Esophagus squamous epithelium (tissue), 5 donors: ENCODE measurements at regions not wholly inside any gene's neighbourhood (a gene's known extent, or its start where the extent isn't known, plus 50 kb on each side); places are given as distances from the start of the nearest gene placed in this dataset.

Experiments
- DNase-seq: peaks from one replicate; lab custom pipeline; 2025; lab: John Stamatoyannopoulos, UW
- H3K27ac ChIP-seq, 4 donors: fragments of 200-600 bp; sonication (generic); one replicate each; pipeline ENCODE4 v1.5.1; 2016 to 2019; ENCODE audit warnings: mild to moderate bottlenecking in 1 of 4
- H3K27me3 ChIP-seq, 4 donors: fragments of 200-600 bp; sonication (generic); 1 replicate in 3 of 4; 2 replicates in 1 of 4; pipeline versions ENCODE4 v1.5.1 to v1.6.0; 2017 to 2021; ENCODE audit warnings: antibody characterized with exemption in 1 of 4
- H3K36me3 ChIP-seq, 3 donors: fragments of 200-600 bp; sonication (generic); one replicate each; pipeline ENCODE4 v1.5.1; 2016 to 2019
- H3K4me1 ChIP-seq, 3 donors: fragments of 200-600 bp; sonication (generic); one replicate each; pipeline ENCODE4 v1.5.1; 2017 to 2019
- H3K4me3 ChIP-seq, 4 donors: fragments of 200-600 bp; sonication (generic); 1 replicate in 3 of 4; 2 replicates in 1 of 4; pipeline ENCODE4 v1.5.1; 2016 to 2019; ENCODE audit warnings: mild to moderate bottlenecking in 2 of 4, moderate library complexity in 1 of 4
- H3K9me3 ChIP-seq, 3 donors: fragments of 200-600 bp; sonication (generic); one replicate each; pipeline ENCODE4 v1.5.1; 2016 to 2019
- CTCF ChIP-seq, 6 experiments: fragments of 450-650 bp in 4 of 6; fragments of 200-600 bp in 2 of 6; sonication (generic) in 2 of 6; IDR thresholded peaks; one replicate each; pipeline ENCODE4 v1.5.1; 2016 to 2019; ENCODE audit warnings: antibody characterized with exemption in 6 of 6, mild to moderate bottlenecking in 4 of 6, moderate library complexity in 4 of 6
- POLR2A ChIP-seq, 4 donors: fragments of 450-650 bp; IDR thresholded peaks; one replicate each; pipeline ENCODE4 v1.6.1; 2017; ENCODE audit warnings: antibody characterized with exemption in 4 of 4, mild to moderate bottlenecking in 4 of 4, moderate library complexity in 3 of 4
- WGBS, 2 donors: methylation state at CpG; one replicate each; pipeline ENCODE4 v1.1.5; 2018; 5-methylcytosine and 5-hydroxymethylcytosine counted together
- intact Hi-C: fragments of 100-400 bp; cut with DNase I; formaldehyde crosslinking; loops from one replicate; pipeline ENCODE4 v1.15.0; 2022
- donor health status: DM: yes; HTN: yes; CAD: no.

GRCh38 chr16:35180970-35181369, 1721.6 kb downstream of the TP53TG3F start:
- Histone ChIP-seq H3K36me3 (no peaks in the 10 kb centered on the region), H3K4me3 (no peak overlapping the region), H3K27me3 (no peaks in the 10 kb centered on the region), H3K4me1 (no peaks in the 10 kb centered on the region), H3K27ac (no peak overlapping the region), H3K9me3 (no peaks in the 10 kb centered on the region)
- TF ChIP-seq CTCF (IDR thresholded peaks at IDR 0.05) (no peak), POLR2A (IDR thresholded peaks at IDR 0.05) (no peak)
- intact Hi-C loops, result no loop called here
- no CpG with 5 or more reads among the region's 2 CpGs for WGBS, 2 donors
- no peak for DNase-seq

GRCh38 chr16:35181422-35182030, 1722.1 kb downstream of the TP53TG3F start:
- no peak overlapping the region for H3K4me3 ChIP-seq
- no peaks in the 10 kb centered on the region for H3K4me1 ChIP-seq
- intact Hi-C loops, result no loop called here
- H3K27ac ChIP-seq, result no peak overlapping the region
- no peaks in the 10 kb centered on the region for H3K36me3 ChIP-seq
- 63 to 74% methylated on average over 2 of the region's 6 CpGs for WGBS, 2 donors
- TF ChIP-seq POLR2A (IDR thresholded peaks at IDR 0.05) (no peak), CTCF (IDR thresholded peaks at IDR 0.05) (no peak)
- H3K27me3 ChIP-seq, result no peaks in the 10 kb centered on the region
- H3K9me3 ChIP-seq, result no peaks in the 10 kb centered on the region
- DNase-seq, result no peak

DNA sequence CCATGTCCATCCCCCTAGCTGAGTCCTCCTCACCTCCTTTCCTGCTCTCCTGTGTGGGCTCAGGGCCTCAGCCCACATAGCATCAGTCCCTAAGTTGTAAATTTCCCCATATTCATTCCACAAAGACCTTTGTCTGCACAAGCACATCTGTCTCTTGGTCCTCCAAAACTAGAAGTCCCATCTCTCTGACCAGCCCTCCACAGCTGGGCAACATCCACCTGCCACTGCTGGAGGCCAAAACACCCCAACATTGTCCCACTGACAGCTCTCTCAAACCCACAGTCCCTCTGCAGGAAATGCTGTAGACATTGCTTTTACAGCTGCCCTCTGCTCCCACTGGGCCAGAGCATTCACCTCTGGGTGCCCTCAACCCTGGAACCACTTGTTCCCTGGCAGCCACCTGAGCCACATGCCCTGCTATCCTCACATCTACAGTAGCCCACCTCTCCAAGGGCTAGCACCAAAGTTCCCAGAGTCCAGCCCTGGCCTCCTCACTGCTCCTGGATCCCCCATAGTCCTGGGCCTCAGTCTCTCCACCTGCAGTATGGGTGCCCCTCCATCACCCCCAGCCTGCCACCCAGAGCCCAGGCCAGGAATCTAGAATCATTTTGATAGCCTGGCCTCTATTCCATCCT, 1722.7 kb downstream of the TP53TG3F start:
- H3K27ac ChIP-seq, result no peak overlapping the region
- no peaks in the 10 kb centered on the region for H3K27me3 ChIP-seq
- TF ChIP-seq CTCF (IDR thresholded peaks at IDR 0.05) (no peak), POLR2A (IDR thresholded peaks at IDR 0.05) (no peak)
- no peak for DNase-seq
- intact Hi-C loops, result no loop called here
- no peaks in the 10 kb centered on the region for H3K9me3 ChIP-seq
- H3K4me1 ChIP-seq, result no peaks in the 10 kb centered on the region
- no peaks in the 10 kb centered on the region for H3K36me3 ChIP-seq
- no peak overlapping the region for H3K4me3 ChIP-seq

GRCh38 chr16:35182943-35183550, 1723.6 kb downstream of the TP53TG3F start:
- no peaks in the 10 kb centered on the region for H3K4me1 ChIP-seq
- no peak overlapping the region for H3K4me3 ChIP-seq
- no peaks in the 10 kb centered on the region for H3K9me3 ChIP-seq
- 83 to 85% methylated on average over 1 to 2 of the region's 6 CpGs for WGBS, 2 donors
- intact Hi-C loops, result no loop called here
- no peak for DNase-seq
- H3K36me3 ChIP-seq, result no peaks in the 10 kb centered on the region
- H3K27me3 ChIP-seq, result no peaks in the 10 kb centered on the region
- TF ChIP-seq POLR2A (IDR thresholded peaks at IDR 0.05) (no peak), CTCF (IDR thresholded peaks at IDR 0.05) (no peak)
- H3K27ac ChIP-seq, result no peak overlapping the region

DNA sequence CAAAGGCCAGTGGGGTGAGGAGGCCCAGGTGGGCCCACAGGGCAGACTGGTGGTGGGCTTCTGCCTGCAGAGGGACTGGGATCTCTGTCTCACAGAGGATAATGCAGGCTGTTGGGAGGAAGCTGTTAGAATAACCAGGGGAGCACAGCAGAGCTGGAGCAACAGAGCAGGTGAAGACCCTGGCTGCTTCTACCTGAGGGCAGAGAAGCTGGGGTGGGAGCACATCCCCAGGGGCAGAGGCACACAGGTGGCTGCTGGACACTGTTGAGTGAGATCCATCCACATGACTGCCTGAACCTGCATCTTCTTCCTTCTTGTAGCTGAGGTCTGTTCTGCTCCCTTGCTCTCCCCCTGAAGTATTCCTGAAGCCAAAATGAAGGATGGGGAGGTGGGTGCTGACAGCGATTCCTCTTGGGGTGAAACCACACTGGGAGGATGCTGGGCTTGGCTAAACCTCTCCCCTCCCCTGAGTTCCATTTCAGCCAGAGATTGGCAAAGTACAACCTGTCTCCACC, 1725.0 kb downstream of the TP53TG3F start:
- H3K27ac ChIP-seq, result no peak overlapping the region
- H3K27me3 ChIP-seq, result no peaks in the 10 kb centered on the region
- intact Hi-C loops, result no loop called here
- no peaks in the 10 kb centered on the region for H3K4me1 ChIP-seq
- H3K9me3 ChIP-seq, result no peaks in the 10 kb centered on the region
- no peak for DNase-seq
- TF ChIP-seq POLR2A (IDR thresholded peaks at IDR 0.05) (no peak), CTCF (IDR thresholded peaks at IDR 0.05) (no peak)
- H3K4me3 ChIP-seq, result no peak overlapping the region
- 57% methylated on average over 1 of the region's 1 CpG; no CpG with 5 or more reads in 1 of the 2 donors for WGBS, 2 donors
- H3K36me3 ChIP-seq, result no peaks in the 10 kb centered on the region
